ENCODE measurements at regions not wholly inside any gene's neighbourhood (a gene's known extent, or its start where the extent isn't known, plus 50 kb on each side); places are given as distances from the start of the nearest gene placed in this dataset.

DNA sequence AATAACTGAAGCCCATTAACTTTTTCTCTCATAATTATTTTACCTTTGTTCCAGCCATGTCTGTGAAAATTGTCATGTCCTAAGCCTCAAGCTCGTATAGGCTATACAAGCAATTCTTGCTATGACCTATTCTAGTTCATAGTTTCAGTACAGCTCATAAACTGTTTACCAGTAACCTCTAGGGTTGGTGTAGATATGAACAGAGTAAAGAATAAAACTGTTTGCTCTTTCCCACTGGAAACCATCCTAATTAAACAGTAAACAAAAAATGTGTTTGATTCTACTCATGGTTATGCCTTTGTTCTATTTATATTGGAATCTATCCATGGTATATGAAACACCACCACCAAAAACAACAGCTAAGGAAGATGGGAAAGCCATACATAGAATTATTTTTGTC is 1444.0 kb upstream of the PCDH7 start:
- H3K27me3 ChIP-seq, result no peaks in the 10 kb centered on the region
- WGBS, result 86% methylated on average over 1 of the region's 1 CpG
- no peaks in the 10 kb centered on the region for H3K4me1 ChIP-seq
- DNase-seq (ENCODE audit: extremely low spot score), result no peak
- H3K4me3 ChIP-seq, result no peak overlapping the region
- TF ChIP-seq POLR2A (IDR thresholded peaks at IDR 0.05; ENCODE audit: low read depth) (no peak), POLR2AphosphoS5 (IDR thresholded peaks at IDR 0.05) (no peak), EP300 (IDR thresholded peaks at IDR 0.05) (no peak)
- TF ChIP-seq, protein P1, sequence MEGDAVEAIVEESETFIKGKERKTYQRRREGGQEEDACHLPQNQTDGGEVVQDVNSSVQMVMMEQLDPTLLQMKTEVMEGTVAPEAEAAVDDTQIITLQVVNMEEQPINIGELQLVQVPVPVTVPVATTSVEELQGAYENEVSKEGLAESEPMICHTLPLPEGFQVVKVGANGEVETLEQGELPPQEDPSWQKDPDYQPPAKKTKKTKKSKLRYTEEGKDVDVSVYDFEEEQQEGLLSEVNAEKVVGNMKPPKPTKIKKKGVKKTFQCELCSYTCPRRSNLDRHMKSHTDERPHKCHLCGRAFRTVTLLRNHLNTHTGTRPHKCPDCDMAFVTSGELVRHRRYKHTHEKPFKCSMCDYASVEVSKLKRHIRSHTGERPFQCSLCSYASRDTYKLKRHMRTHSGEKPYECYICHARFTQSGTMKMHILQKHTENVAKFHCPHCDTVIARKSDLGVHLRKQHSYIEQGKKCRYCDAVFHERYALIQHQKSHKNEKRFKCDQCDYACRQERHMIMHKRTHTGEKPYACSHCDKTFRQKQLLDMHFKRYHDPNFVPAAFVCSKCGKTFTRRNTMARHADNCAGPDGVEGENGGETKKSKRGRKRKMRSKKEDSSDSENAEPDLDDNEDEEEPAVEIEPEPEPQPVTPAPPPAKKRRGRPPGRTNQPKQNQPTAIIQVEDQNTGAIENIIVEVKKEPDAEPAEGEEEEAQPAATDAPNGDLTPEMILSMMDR (IDR thresholded peaks at IDR 0.05), result no peak
- H3K9me3 ChIP-seq, result no peaks in the 10 kb centered on the region
- H3K36me3 ChIP-seq, result no peaks in the 10 kb centered on the region
- intact Hi-C loops (cut with DNase I), result no loop called here
- H3K27ac ChIP-seq (replicated peaks in 1 of 4), result no peak overlapping the region

- intact Hi-C loops (cut with DNase I), result no loop called here
- Histone ChIP-seq H3K27ac (replicated peaks in 1 of 4) (no peak overlapping the region), H3K4me3 (no peak overlapping the region), H3K9me3 (no peaks in the 10 kb centered on the region), H3K36me3 (no peaks in the 10 kb centered on the region), H3K4me1 (no peaks in the 10 kb centered on the region), H3K27me3 (no peaks in the 10 kb centered on the region)
- TF ChIP-seq POLR2AphosphoS5 (IDR thresholded peaks at IDR 0.05) (no peak), EP300 (IDR thresholded peaks at IDR 0.05) (no peak), POLR2A (IDR thresholded peaks at IDR 0.05; ENCODE audit: low read depth) (no peak)
- TF ChIP-seq, protein P1 (IDR thresholded peaks at IDR 0.05), result no peak
- no peak for DNase-seq (ENCODE audit: extremely low spot score)
These were observed 1442.8 kb upstream of the PCDH7 start for GRCh38 chr4:29277381-29277780.

GRCh38 chr4:29278585-29278984 is 1441.6 kb upstream of the PCDH7 start:
- Histone ChIP-seq H3K9me3 (no peaks in the 10 kb centered on the region), H3K4me1 (no peaks in the 10 kb centered on the region), H3K36me3 (no peaks in the 10 kb centered on the region), H3K27ac (replicated peaks in 1 of 4) (no peak overlapping the region), H3K4me3 (no peak overlapping the region), H3K27me3 (no peaks in the 10 kb centered on the region)
- intact Hi-C loops (cut with DNase I), result no loop called here
- TF ChIP-seq POLR2A (IDR thresholded peaks at IDR 0.05; ENCODE audit: low read depth) (no peak), EP300 (IDR thresholded peaks at IDR 0.05) (no peak), POLR2AphosphoS5 (IDR thresholded peaks at IDR 0.05) (no peak)
- TF ChIP-seq, protein P1 (IDR thresholded peaks at IDR 0.05), result no peak
- 15% methylated on average over 2 of the region's 2 CpGs for WGBS
- DNase-seq (ENCODE audit: extremely low spot score), result no peak

DNA sequence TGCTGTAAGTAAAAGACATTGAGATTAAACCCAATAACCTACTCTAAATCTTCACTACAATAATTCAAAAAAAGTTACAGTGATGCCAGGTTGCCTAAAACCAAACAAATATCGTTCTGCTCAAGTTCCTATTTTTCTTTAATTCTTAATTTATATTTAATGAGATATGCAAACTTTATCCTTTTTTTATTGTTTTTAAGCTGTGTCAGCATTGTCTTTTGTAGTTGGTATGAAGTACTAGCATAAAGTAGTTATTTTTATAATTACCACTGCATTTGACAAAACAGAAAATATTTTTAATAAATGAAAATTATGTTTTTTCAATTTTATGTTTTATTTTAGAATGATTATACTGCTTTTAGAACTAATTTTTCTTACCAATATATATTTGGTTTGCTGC is 1431.1 kb upstream of the PCDH7 start:
- Histone ChIP-seq H3K4me3 (no peak overlapping the region), H3K4me1 (no peaks in the 10 kb centered on the region), H3K27me3 (no peaks in the 10 kb centered on the region), H3K36me3 (no peaks in the 10 kb centered on the region), H3K27ac (replicated peaks in 1 of 4) (no peak overlapping the region), H3K9me3 (no peaks in the 10 kb centered on the region)
- intact Hi-C loops (cut with DNase I), result no loop called here
- WGBS, result 83% methylated on average over 1 of the region's 1 CpG
- DNase-seq (ENCODE audit: extremely low spot score), result no peak
- TF ChIP-seq, protein P1 (IDR thresholded peaks at IDR 0.05), result no peak
- no peak for TF ChIP-seq EP300 (IDR thresholded peaks at IDR 0.05)
- no peak for TF ChIP-seq POLR2A (IDR thresholded peaks at IDR 0.05; ENCODE audit: low read depth)
- no peak for TF ChIP-seq POLR2AphosphoS5 (IDR thresholded peaks at IDR 0.05)

GRCh38 chr4:29295280-29295679 is 1424.9 kb upstream of the PCDH7 start:
- Histone ChIP-seq H3K27ac (replicated peaks in 1 of 4) (no peak overlapping the region), H3K27me3 (no peaks in the 10 kb centered on the region), H3K4me1 (no peaks in the 10 kb centered on the region), H3K9me3 (no peaks in the 10 kb centered on the region), H3K36me3 (no peaks in the 10 kb centered on the region), H3K4me3 (no peak overlapping the region)
- TF ChIP-seq, protein P1 (IDR thresholded peaks at IDR 0.05), result no peak
- no peak for TF ChIP-seq POLR2AphosphoS5 (IDR thresholded peaks at IDR 0.05)
- TF ChIP-seq POLR2A (IDR thresholded peaks at IDR 0.05; ENCODE audit: low read depth), result no peak
- TF ChIP-seq EP300 (IDR thresholded peaks at IDR 0.05), result no peak
- no peak for DNase-seq (ENCODE audit: extremely low spot score)
- intact Hi-C loops (cut with DNase I), result no loop called here

Measured in esophagus muscularis mucosa (tissue), 4 donors.